UCSD-AML1 (cell line): ENCODE measurements at regions not wholly inside any gene's neighbourhood (a gene's known extent, or its start where the extent isn't known, plus 50 kb on each side); places are given as distances from the start of the nearest gene placed in this dataset.
"Not testable (repeated sequence)": the region's sequence is repeated elsewhere in the genome, so short reads cannot be mapped to it uniquely, and the experiment has no call there.

ENCODE experiments used
- DNase-seq: peaks from one replicate; lab custom pipeline; 2025; ENCODE audit not compliant: unreplicated experiment; lab: John Stamatoyannopoulos, UW

GRCh38 chrX:95762716-95763115, 921.9 kb upstream of the DIAPH2 start:
- no peak for DNase-seq

GRCh38 chrX:95764972-95765451, 919.6 kb upstream of the DIAPH2 start:
- DNase-seq: no peak

GRCh38 chrX:95771198-95771597, 913.4 kb upstream of the DIAPH2 start:
- DNase-seq: not testable (repeated sequence)

DNA sequence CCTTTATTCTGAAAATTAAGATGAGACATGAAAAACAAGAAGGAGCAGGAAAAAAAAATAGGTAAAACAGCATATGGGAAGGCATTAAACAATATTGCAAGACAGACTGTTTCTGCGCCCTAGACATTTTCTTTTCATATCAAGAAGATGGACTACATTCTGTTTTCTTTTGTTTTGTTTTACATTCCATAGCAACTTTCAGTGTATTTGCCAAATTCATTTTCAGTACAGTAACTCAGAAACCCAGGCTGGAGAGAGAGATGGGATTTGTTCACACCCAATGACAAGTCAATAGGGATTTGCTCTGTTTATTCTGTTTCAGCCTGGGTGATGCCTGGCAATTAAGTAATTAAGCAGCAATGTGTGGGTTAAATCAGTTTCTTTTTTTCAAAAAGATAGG, 892.8 kb upstream of the DIAPH2 start:
- DNase-seq: no peak

DNA sequence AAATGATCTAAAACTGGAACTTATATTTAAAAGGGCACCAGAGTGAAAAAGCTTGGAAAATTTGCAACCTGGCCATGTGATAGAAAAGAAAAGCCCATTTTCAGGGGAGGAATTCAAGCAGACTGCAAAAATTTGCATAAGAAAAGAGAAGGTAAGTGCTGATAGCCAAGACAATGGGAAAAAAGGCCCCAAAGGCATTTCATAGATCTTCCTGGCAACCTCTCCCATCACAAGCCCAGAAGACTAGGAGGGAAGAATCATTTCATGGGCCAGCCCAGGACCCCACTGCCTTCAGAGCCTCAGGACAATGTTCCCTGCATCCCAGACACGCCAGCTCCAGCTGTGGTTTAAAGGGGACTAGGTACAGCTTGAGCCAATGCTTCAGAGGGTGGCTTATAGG, 887.3 kb upstream of the DIAPH2 start:
- DNase-seq: no peak

DNA sequence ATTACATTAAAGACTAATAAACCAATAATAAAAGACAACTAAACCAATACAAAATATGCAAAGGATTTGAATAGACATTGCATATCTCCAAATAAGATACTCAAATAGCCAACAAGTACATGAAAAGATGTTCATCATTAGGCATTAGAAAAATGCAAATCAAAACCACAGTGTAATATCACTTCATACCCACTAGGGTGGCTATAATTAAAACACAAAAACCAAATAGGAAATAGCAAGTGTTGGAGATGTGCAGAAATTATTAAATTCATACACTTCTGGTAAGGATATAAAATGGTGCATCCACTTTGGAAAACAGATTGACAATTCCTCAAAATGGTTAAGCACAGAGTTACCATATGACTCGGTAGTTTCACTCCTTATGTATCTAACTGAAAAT, 860.8 kb upstream of the DIAPH2 start:
- DNase-seq: no peak

DNA sequence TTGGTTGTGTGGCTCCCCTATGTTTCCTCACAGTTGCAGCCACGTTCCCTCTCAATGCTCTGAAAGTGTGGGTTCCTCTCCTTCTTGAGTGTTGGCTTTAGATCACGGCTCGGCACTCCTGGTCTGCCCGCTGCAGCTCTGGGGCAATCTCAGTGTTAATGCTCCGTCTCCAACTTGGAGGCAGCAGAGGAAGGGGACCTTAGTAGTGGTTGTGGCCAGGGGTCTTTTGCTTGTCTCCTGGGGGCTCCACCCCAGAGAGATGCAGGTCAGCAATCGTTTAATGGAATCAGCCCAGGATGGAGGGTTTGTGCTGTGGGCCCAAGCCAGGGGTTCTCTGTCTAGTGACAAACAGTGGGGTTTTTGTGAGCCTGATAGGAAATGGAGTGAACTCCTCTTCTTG, 849.4 kb upstream of the DIAPH2 start:
- no peak for DNase-seq

GRCh38 chrX:95836517-95836916, 848.1 kb upstream of the DIAPH2 start:
- DNase-seq: no peak

DNA sequence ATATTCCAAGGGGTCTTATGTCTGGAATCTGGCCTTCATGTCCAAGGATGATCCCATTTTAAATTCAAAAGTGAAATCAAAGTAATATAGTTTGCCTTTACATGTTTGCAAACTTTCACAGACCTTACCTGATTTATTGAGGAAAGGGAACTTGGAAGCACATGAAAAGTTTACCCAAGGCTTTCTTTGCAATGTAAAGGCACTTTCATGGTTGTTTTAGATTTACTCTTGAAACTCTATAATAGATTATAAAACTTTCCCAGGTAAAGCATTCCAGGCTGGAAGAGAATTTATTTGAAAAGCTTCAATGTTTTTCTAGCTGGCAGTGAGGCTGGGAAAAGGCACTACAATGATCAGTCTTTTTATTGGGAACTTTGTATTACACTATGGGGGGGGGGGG, 842.8 kb upstream of the DIAPH2 start:
- DNase-seq: no peak

- DNase-seq: no peak
Measured at GRCh38 chrX:95860127-95860526, 824.5 kb upstream of the DIAPH2 start.

- DNase-seq: no peak
Measured at GRCh38 chrX:95875661-95876060, 809.0 kb upstream of the DIAPH2 start.

DNA sequence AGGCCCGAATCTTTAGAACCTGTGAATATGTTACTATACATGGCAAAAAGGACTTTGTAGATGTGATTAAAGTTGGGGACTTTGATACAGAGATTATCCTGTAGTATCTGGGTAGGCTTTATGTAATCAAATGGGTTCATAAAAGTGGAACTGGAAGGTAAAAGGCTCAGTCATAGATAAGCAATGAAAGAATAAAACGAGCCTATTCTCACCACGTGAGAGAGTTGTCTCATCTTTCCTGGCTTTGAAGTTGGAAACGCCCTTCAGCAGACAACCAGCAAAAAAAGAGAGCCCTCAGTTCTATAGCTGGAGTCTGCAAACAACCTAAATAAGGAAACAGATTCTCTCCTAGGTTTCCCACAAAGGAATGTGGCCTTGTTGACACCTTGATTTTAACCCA, 805.8 kb upstream of the DIAPH2 start:
- DNase-seq: no peak

- no peak for DNase-seq
Measured at GRCh38 chrX:95884186-95884585, 800.5 kb upstream of the DIAPH2 start.

GRCh38 chrX:95885074-95885473, 799.6 kb upstream of the DIAPH2 start:
- no peak for DNase-seq

DNA sequence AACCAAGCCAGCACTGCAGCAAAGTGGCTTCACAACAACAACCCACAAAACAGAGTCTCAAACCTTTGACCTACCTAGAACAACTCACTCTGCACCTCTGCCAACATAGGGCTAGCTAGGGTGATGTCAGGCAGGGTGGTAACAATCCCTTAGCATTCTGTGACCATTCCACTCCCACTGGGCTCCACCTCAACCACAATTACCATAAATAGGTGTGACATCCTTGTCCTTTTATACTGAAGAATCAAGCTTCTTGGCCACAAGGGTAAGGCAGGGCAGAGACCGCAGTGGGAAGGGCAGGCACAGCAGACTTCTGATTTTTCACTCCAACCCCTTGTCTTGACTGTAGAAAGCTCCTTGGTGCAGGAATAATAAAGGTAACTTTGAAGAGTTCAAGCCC, 795.4 kb upstream of the DIAPH2 start:
- no peak for DNase-seq

DNA sequence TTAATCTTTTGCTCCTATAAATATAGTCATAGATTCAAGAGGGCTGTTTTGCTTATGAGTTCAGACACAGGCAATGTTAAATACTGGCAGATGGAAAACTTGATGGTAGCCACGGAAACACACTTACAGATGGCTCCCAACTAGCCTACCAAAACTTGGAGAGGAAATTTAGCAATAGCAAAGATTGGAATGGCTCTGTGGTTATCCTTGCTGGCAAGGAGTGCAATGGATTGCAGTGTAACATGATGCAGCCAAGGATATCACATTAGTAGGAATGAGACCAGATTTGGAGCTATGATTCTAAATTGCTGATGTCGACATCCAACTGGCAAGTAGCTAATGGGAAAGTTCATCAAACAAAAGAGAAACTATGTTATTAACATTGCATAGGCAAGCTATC, 791.0 kb upstream of the DIAPH2 start:
- no peak for DNase-seq

DNA sequence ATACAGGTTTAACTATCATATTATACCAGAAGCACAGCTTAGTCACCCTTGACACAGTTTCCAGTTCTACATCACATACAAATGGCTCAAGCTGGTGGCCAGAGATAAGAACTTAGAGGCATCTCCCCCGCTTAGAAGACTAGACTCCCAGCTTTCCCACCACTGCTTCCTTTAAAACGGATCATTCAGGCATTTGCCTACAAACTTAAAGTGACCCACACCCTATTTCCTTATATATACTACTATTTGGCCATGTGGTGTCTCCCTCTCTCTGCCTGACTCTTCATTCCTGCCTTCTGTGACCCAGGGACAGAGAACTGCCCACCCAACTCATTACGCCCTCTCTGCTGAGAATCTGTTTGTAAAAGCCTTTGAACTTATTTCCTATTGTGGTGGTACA, 781.2 kb upstream of the DIAPH2 start:
- DNase-seq: no peak

- DNase-seq: no peak
Measured at GRCh38 chrX:95903975-95904374, 780.7 kb upstream of the DIAPH2 start.

DNA sequence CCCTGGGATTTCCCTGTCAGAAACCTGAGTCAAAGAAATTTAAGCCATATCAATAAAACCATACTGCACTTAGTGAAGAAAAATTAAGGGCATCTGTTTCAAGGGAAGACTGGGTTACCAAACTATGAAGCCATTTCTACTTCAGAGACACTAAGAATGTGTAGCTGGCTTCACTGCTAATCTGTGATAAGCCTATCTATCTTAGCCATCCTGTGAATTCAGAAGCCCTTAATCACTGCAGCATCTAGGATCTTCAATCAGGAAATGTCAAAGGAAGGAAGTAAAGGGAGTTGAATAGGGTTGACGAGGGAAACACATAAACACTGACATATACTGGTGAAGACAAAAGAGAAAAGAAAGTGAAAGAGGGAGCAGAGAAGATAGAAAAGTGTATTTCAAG, 777.6 kb upstream of the DIAPH2 start:
- no peak for DNase-seq

- DNase-seq: no peak
Measured at GRCh38 chrX:95911062-95911461, 773.6 kb upstream of the DIAPH2 start.

DNA sequence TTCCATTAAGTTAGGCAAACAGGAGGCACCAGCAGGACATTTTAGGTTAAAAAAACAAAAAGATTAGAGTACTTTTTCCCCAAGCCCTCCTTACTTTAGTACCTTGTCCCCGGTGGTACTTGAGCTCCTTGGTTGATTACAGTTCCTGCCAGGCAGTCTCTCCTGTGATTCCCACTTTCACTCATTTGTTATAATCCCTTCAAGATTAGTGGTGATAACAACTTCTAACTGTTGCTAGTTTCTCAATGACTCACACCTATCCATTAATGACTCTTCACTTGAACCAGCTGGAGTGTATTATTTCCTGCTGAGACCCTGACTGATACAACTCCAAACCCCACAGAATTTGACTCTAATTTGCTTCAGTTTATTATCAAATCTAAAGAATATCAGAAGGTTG, 765.0 kb upstream of the DIAPH2 start:
- DNase-seq: no peak

DNA sequence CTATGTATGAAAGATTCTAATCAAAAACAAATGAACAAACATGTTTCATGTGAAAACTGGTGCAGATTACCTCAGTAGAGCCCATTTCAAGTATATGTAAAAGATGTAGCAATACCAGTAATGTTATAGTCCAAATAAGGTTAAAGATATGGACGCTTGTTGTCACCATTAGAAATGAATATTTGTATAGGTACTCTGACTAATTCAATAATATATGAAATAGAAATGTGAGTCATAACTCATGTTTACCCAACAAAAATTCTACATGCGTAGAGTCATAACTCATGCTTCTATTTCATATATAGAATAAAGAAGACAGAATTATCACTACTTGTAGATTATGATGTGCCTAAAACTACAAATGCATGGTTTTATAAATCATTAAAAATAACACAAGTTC, 739.1 kb upstream of the DIAPH2 start:
- no peak for DNase-seq

DNA sequence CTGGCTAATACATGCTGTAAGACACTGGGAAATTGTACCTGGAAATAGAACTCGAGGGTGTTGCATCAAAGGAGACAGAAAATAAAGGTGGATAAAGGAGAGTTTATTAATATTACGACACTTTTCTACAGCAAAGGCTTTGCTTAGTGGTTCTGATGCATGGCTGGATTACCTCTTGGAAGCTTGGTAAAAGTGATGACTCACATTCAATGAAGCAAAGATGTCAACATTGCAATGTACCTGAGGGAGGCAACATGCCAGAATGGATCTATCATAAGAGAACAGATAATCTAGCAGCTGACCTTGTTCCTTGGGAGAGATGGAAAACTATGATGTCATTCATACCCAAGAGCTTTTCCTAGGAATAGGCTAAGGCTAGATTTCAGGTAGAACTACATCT, 735.1 kb upstream of the DIAPH2 start:
- no peak for DNase-seq

DNA sequence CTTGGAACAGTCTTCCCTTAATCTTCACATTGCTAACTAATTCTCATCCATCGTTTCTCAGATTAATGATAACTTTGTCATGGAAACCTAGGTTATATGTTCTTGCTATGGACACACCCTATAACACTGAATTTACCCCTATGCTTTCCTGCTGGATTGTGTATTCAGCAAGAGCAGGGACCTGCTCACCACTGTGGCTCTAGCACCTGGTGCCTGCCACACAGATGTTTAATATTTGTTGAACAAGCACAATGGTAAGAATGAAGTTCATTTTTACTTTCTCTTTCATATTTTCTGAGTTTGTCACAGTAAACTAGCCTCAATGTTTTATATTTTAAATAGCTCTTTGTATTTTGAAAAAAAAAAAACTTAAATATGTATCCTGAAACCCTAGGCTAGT, 734.0 kb upstream of the DIAPH2 start:
- DNase-seq: no peak
